VCaP (cell line): ENCODE measurements at regions not wholly inside any gene's neighbourhood (a gene's known extent, or its start where the extent isn't known, plus 50 kb on each side); places are given as distances from the start of the nearest gene placed in this dataset.

Experiments
- H3K27ac ChIP-seq: fragments of 450-650 bp; 2 replicates; pipeline ENCODE4 v1.5.1; 2017
- CTCF ChIP-seq: fragments of 450-650 bp; conservative IDR thresholded peaks from 2 replicates; pipeline ENCODE4 v1.5.1; 2017; ENCODE audit warnings: mild to moderate bottlenecking, moderate library complexity

- H3K27ac ChIP-seq = no peak overlapping the region
- no peak for TF ChIP-seq CTCF
Measured at GRCh38 chr2:23207871-23208270, 177.1 kb upstream of the KLHL29 start.

GRCh38 chr2:23208339-23208738, 176.6 kb upstream of the KLHL29 start:
- no peak overlapping the region for H3K27ac ChIP-seq
- no peak for TF ChIP-seq CTCF

- TF ChIP-seq CTCF = no peak
- no peak overlapping the region for H3K27ac ChIP-seq
Measured at GRCh38 chr2:23209059-23209458, 175.9 kb upstream of the KLHL29 start.

- TF ChIP-seq CTCF = no peak
- no peak overlapping the region for H3K27ac ChIP-seq
Measured at GRCh38 chr2:23211987-23212583, 172.9 kb upstream of the KLHL29 start.

- TF ChIP-seq CTCF = no peak
Measured at GRCh38 chr2:23213196-23213595, 171.8 kb upstream of the KLHL29 start.

GRCh38 chr2:23215016-23215415, 170.0 kb upstream of the KLHL29 start:
- no peak overlapping the region for H3K27ac ChIP-seq
- TF ChIP-seq CTCF = no peak

More at GRCh38 chr2:23213196-23213595, 171.8 kb upstream of the KLHL29 start:
- H3K27ac ChIP-seq = no peak overlapping the region

- H3K27ac ChIP-seq = no peak overlapping the region
- no peak for TF ChIP-seq CTCF
Measured at GRCh38 chr2:23219666-23220065, 165.3 kb upstream of the KLHL29 start.
